GM13977 (cell line): ENCODE measurements at regions not wholly inside any gene's neighbourhood (a gene's known extent, or its start where the extent isn't known, plus 50 kb on each side); places are given as distances from the start of the nearest gene placed in this dataset.

ENCODE experiments used
- DNase-seq: peaks from one replicate; pipeline ENCODE4 v3.0.0; 2012; ENCODE audit warnings: low spot score
- CTCF ChIP-seq: IDR thresholded peaks from 2 replicates; pipeline ENCODE4 v1.5.1; 2012; ENCODE audit warnings: mild to moderate bottlenecking, control low read depth; ENCODE audit not compliant: insufficient read depth; ENCODE audit errors: extremely low read depth, missing control alignments
- in situ Hi-C: fragments of 300-500 bp; cut with MboI; formaldehyde crosslinking; loops from one replicate; pipeline ENCODE4 v1.12.0; 2022; ENCODE audit warnings: low sequenced_read_pairs, low pct_unique_long_range_greater_than_20kb, mixed read lengths, inconsistent platforms; ENCODE audit not compliant: unreplicated experiment

- no peak for DNase-seq
These were observed 111.6 kb upstream of the SHB start for GRCh38 chr9:38180656-38181055.

GRCh38 chr9:38179965-38180364 is 110.9 kb upstream of the SHB start:
- in situ Hi-C loops: no loop called here
- no peak for TF ChIP-seq CTCF
- DNase-seq: no peak

More at GRCh38 chr9:38180656-38181055, 111.6 kb upstream of the SHB start:
- in situ Hi-C loops: no loop called here
- TF ChIP-seq CTCF: no peak

- TF ChIP-seq CTCF: no peak
- no peak for DNase-seq
- in situ Hi-C loops: no loop called here
These were observed 109.2 kb upstream of the SHB start for GRCh38 chr9:38178237-38178636.

GRCh38 chr9:38177680-38178079 is 108.7 kb upstream of the SHB start:
- no peak for DNase-seq
- no peak for TF ChIP-seq CTCF
- in situ Hi-C loops: no loop called here

- no peak for DNase-seq
- no peak for TF ChIP-seq CTCF
- in situ Hi-C loops: no loop called here
These were observed 107.2 kb upstream of the SHB start for GRCh38 chr9:38176251-38176650.

GRCh38 chr9:38175423-38175822 is 106.4 kb upstream of the SHB start:
- in situ Hi-C loops: no loop called here
- TF ChIP-seq CTCF: no peak
- DNase-seq: no peak

- DNase-seq: no peak
- in situ Hi-C loops: no loop called here
- no peak for TF ChIP-seq CTCF
These were observed 103.6 kb upstream of the SHB start for GRCh38 chr9:38172586-38172985.
